ENCODE measurements at regions not wholly inside any gene's neighbourhood (a gene's known extent, or its start where the extent isn't known, plus 50 kb on each side); places are given as distances from the start of the nearest gene placed in this dataset.

GRCh38 chr6:120996340-120996739 lies 337.9 kb downstream of the TBC1D32 start:
- WGBS (ENCODE audit: low lambda C conversion rate): 37% methylated on average over 5 of the region's 5 CpGs
- Histone ChIP-seq H3K27ac (ENCODE audit: extremely low read length, insufficient read depth, low read length) (no peak overlapping the region), H3K9me3 (ENCODE audit: low read length) (no peaks in the 10 kb centered on the region), H2AFZ (ENCODE audit: low read length) (no peak overlapping the region), H3K79me2 (ENCODE audit: insufficient read depth, low read length) (no peaks in the 10 kb centered on the region), H3K36me3 (replicated peaks in 1 of 2; ENCODE audit: control insufficient read depth in 1 of 2, insufficient read depth in 2 of 2, low read length in 2 of 2) (no peaks in the 10 kb centered on the region), H4K20me1 (ENCODE audit: insufficient read depth, low read length) (no peaks in the 10 kb centered on the region), H3K4me3 (replicated peaks in 1 of 3; ENCODE audit: insufficient read depth in 1 of 3, low read depth in 2 of 3, low read length in 3 of 3) (no peak overlapping the region), H3K4me1 (ENCODE audit: insufficient read depth, low read length) (no peaks in the 10 kb centered on the region), H3K9ac (ENCODE audit: insufficient read depth, low read depth, low read length) (no peak overlapping the region), H3K27me3 (ENCODE audit: control insufficient read depth in 1 of 2, insufficient read depth in 2 of 2, low read length in 2 of 2) (no peaks in the 10 kb centered on the region), H3K4me2 (ENCODE audit: low read depth, low read length) (no peak overlapping the region)
- DNase-seq (ENCODE audit: low spot score): no peak
- intact Hi-C loops (cut with micrococcal nuclease; ENCODE audit: unreplicated experiment) (no loop called here), in situ Hi-C loops (cut with HindIII; ENCODE audit: extremely low pct_ligation_motif_present, low pct_unique_long_range_greater_than_20kb) (no loop called here)
- no peak for ATAC-seq
- ChIA-PET POLR2A (no interaction called here), CTCF (ENCODE audit: low intra/inter-chr PET ratio, low total read pairs) (no interaction called here)
- FAIRE-seq: no peak
- no TSS peak for BruUV-seq (replicated peaks)
- TF ChIP-seq GTF2F1 (IDR thresholded peaks at IDR 0.05; ENCODE audit: low read length) (no peak), KLF11 (CRISPR knock-in tag; IDR thresholded peaks at IDR 0.05) (no peak), ZNF441 (CRISPR knock-in tag; IDR thresholded peaks at IDR 0.05; ENCODE audit: borderline replicate concordance) (no peak)

- H2AFZ ChIP-seq (ENCODE audit: low read length): no peak overlapping the region
- no peak for ATAC-seq
- H3K36me3 ChIP-seq (replicated peaks in 1 of 2; ENCODE audit: control insufficient read depth in 1 of 2, insufficient read depth in 2 of 2, low read length in 2 of 2): no peaks in the 10 kb centered on the region
- intact Hi-C loops (cut with micrococcal nuclease; ENCODE audit: unreplicated experiment): no loop called here
- no peaks in the 10 kb centered on the region for H4K20me1 ChIP-seq (ENCODE audit: insufficient read depth, low read length)
- in situ Hi-C loops (cut with HindIII; ENCODE audit: extremely low pct_ligation_motif_present, low pct_unique_long_range_greater_than_20kb): no loop called here
- TF ChIP-seq ZNF570 (CRISPR knock-in tag; IDR thresholded peaks at IDR 0.05; ENCODE audit: borderline replicate concordance): no peak
- peak; percentile 33; the same call in 1 of the 2 replicates for TF ChIP-seq ATF7 (IDR thresholded peaks at IDR 0.05)
- TF ChIP-seq ATF7 (CRISPR knock-in tag; IDR thresholded peaks at IDR 0.05): no peak
- TF ChIP-seq ZNF512 (CRISPR knock-in tag; IDR thresholded peaks at IDR 0.05): no peak
- peak; percentile 76 for TF ChIP-seq CREB1 (IDR thresholded peaks at IDR 0.05)
- TF ChIP-seq CREB1 (CRISPR knock-in tag; IDR thresholded peaks at IDR 0.05): no peak
- TF ChIP-seq PCBP2 (optimal IDR thresholded peaks at IDR 0.05; ENCODE audit: low read depth, low read length, poor library complexity, severe bottlenecking): no peak
- peak; percentile 61; the same call in 1 of the 2 replicates for TF ChIP-seq ARID3A (IDR thresholded peaks at IDR 0.05; ENCODE audit: low read depth, low read length)
- TF ChIP-seq ZBTB3 (CRISPR knock-in tag; IDR thresholded peaks at IDR 0.05; ENCODE audit: borderline replicate concordance, low read depth): no peak
- TF ChIP-seq CHD2 (IDR thresholded peaks at IDR 0.05; ENCODE audit: low read depth, low read length): no peak
- TF ChIP-seq ZZZ3 (CRISPR knock-in tag; IDR thresholded peaks at IDR 0.05; ENCODE audit: borderline replicate concordance): no peak
- TF ChIP-seq ZSCAN12 (CRISPR knock-in tag; IDR thresholded peaks at IDR 0.05): no peak
- ChIA-PET CTCF (ENCODE audit: low intra/inter-chr PET ratio, low total read pairs) (no interaction called here), POLR2A (no interaction called here)
- no peak overlapping the region for H3K27ac ChIP-seq (ENCODE audit: extremely low read length, insufficient read depth, low read length)
- 4% methylated on average over 4 of the region's 4 CpGs for WGBS (ENCODE audit: low lambda C conversion rate)
- H3K9me3 ChIP-seq (ENCODE audit: low read length): no peaks in the 10 kb centered on the region
- H3K79me2 ChIP-seq (ENCODE audit: insufficient read depth, low read length): no peaks in the 10 kb centered on the region
- H3K4me2 ChIP-seq (ENCODE audit: low read depth, low read length): no peak overlapping the region
- no TSS peak for BruUV-seq (replicated peaks)
- no peak for DNase-seq (ENCODE audit: low spot score)
- H3K4me1 ChIP-seq (ENCODE audit: insufficient read depth, low read length): no peaks in the 10 kb centered on the region
- no peaks in the 10 kb centered on the region for H3K27me3 ChIP-seq (ENCODE audit: control insufficient read depth in 1 of 2, insufficient read depth in 2 of 2, low read length in 2 of 2)
- H3K4me3 ChIP-seq (replicated peaks in 1 of 3; ENCODE audit: insufficient read depth in 1 of 3, low read depth in 2 of 3, low read length in 3 of 3): no peak overlapping the region
- H3K9ac ChIP-seq (ENCODE audit: insufficient read depth, low read depth, low read length): no peak overlapping the region
- FAIRE-seq: no peak
These were observed 339.7 kb downstream of the TBC1D32 start for GRCh38 chr6:120994573-120994967.
